ENCODE measurements at regions not wholly inside any gene's neighbourhood (a gene's known extent, or its start where the extent isn't known, plus 50 kb on each side); places are given as distances from the start of the nearest gene placed in this dataset.
A peak's percentile ranks its signal among the peaks of the same experiment; 100 is the strongest.

DNA sequence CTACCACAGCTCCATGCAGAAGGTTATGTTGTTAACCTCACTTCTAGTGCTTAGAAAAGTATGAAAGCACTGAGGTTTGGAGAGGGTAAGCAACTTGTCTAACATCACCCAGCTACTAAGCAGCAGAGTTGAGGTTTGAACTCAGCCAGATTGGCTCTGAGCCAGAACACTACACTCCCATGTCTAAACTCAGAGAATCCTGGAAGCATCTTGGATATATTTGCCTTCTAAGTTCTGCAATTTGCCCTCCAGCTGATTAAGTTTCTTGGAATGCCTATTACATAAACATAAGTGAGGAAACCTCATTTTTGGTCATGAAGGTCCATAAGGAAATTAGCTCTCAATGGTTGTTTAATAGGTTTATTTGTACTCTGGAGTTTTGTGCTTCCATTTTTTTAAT is 78.1 kb upstream of the PHYHIPL start:
- DNase-seq (ENCODE audit: missing footprints) (no peak), ATAC-seq (peak; percentile 48)
- intact Hi-C loops (cut with DNase I), result no loop called here

DNA sequence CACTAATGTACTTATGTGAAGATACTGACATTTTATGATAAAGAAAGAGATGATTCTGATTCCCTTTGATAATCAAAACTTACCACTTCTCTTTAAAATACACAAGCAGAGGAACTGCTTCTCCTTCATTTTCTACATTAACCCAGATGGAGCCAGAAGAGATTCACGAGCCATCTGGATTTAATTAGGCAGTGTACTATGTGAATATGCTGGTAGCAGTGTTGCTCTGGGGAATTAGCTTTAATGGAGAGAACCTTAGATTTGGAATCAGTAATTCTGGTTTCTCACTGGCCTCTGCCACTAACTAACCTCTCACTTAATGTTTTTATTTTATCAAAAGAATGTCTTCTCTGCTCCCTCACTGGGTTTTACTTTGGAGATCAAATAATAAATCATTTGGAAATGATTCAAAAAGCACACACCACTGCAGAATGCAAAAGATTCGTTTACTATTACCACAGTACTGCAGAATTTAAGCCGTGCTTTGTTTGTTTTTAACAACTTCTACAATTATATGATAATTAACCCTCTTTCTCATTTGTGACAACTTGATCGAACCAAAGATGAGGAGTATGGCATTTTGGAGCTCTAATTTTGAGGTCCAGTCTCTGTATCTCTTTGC is 77.5 kb upstream of the PHYHIPL start:
- intact Hi-C loops (cut with DNase I), result no loop called here
- ATAC-seq, result peak; percentile 39

DNA sequence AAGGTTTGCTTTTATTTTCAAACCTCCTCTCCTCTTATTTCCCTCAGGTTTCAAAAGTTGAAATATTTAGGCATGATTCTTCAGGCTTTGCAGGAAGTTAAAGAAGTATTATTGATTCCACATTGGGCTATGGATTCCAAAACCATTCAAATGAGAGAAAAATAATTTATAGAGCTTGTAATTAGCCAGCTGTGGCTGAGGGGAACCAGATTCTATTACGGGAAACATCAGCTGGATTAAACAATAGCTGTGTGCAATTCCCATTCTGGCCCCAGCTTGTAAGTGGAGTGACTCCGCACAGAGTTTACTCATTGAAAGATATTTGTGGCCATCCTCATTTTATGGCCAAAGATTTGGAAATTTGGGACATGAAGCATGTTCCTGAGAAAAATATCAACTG is 77.0 kb upstream of the PHYHIPL start:
- intact Hi-C loops (cut with DNase I), result no loop called here
- DNase-seq (ENCODE audit: missing footprints) (no peak), ATAC-seq (no peak)

More for the DNA sequence above, 77.5 kb upstream of the PHYHIPL start:
- DNase-seq (ENCODE audit: missing footprints), result no peak

DNA sequence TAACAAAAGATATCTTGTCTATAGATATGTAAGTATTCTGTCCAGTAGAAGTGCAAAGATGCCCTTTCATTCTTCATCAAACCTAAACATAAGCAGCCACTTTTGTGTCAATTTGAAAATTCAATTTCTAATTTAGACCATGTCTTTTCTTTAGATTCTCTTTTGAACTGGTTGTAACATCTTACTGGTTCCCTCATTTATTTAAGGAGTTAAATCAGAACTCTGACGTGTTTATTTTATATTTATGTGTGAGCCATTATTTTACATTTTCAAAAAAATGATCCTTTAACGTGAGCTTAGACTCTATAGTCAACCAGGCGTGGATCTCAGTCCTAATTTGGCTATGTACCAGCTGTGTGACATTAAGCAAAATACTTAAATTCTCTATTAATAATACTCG is 74.0 kb upstream of the PHYHIPL start:
- intact Hi-C loops (cut with DNase I), result no loop called here
- ATAC-seq, result no peak

DNA sequence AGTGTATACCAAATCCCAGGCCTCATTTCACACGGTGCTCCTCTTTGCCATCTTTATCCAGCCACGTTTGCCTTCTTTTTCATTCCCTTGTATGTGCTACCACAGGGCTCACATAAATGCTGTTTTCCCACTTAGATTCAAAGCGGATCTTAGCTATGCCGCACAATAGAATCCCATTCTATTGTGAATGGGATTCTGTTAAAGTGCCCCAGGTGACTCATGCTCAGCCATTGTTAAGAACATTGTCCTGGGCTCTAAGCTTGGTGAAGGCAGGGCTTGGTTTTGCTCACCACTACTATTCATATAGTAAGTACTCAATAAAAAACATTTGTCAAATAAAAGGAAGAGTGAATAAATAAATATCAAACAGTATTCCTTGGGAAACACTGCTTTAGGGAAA is 72.3 kb upstream of the PHYHIPL start:
- ATAC-seq, result no peak
- DNase-seq (ENCODE audit: missing footprints), result no peak
- intact Hi-C loops (cut with DNase I), result no loop called here

More for the DNA sequence above, 74.0 kb upstream of the PHYHIPL start:
- no peak for DNase-seq (ENCODE audit: missing footprints)

DNA sequence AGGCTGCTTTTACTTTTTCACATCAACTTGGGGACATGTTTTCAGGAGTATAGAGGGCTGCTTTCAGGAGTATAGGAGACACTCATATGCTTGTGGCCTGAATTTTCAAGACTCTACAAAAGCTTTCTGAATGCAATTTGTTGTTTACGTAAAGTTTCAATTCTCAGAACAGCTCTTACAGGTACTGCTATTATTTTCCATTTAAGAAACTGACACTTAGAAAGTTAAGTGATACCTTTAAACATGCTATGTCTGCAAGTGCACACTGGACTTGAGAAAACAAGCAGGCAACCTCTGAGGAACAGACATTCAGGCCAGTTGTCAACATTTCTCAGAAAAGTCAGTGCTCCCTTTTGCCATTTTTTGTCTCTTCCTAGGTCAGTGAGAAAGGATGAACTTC is 70.0 kb upstream of the PHYHIPL start:
- no peak for ATAC-seq
- intact Hi-C loops (cut with DNase I), result no loop called here

DNA sequence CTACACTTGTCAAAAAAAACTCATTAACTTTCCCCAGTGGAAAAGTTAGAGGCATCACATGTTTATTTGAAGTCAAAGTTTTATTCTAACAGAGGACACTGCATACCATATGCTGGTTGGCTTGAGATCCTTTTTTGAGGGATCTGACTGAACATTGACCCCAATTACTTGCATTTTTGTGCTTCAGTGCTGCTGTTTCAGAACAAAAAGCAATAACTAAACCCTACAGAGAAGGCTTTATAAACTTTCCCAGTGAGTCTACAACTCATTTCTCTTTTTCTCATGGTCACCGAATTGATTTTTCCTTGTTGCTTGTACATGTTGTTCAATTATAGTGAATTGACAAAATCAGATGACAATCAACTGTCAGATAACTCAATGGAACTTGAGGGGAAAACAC is 69.3 kb upstream of the PHYHIPL start:
- intact Hi-C loops (cut with DNase I), result no loop called here
- ATAC-seq, result no peak
- no peak for DNase-seq (ENCODE audit: missing footprints)

More for the DNA sequence above, 70.0 kb upstream of the PHYHIPL start:
- DNase-seq (ENCODE audit: missing footprints), result no peak

DNA sequence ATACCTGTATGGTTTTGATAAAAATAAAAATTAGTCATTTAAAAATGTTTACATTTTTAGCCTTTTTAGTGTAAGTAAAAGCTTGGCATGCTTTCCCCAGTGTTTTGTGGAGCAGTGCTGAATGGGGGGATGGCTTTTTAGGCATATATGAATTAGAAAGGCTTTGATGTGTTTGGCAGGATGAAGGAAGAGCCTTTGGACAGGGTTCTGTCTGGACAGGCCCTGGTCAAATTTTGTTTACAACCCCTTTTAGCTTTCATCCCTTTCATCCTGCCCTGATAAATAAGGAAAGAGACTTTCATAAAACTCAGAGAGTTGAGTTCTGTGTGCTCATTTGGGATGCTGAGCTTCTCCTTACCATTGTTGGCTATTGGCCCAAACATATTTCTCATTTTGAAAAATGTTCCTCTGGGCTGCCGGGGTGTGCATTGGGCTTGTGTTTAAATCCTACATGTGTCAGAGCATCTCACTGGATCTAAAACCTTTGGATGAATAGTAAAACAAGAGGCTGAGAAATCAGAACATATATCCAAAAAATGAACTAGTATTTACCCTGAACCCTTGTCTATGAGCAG is 68.1 kb upstream of the PHYHIPL start:
- ATAC-seq (no peak), DNase-seq (ENCODE audit: missing footprints) (no peak)
- intact Hi-C loops (cut with DNase I), result no loop called here

DNA sequence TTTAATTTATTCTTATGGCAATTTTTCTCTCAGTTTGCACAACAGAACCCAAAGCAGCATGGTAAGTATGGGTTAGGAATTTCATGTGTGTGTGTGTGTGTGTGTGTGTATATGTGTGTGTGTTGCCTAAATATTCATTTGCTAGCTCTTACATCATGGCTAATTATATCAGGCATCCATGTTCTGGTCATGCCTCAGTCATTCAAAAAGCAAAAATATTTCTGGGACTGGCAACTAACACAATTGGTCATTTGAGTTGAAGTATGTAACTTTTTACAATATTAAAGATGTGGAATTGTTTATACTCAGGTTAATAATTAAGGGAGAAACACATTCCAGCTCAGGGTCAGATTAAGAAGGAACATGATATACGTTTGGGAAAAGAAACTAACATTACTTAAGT is 67.6 kb upstream of the PHYHIPL start:
- intact Hi-C loops (cut with DNase I), result no loop called here
- DNase-seq (ENCODE audit: missing footprints) (no peak), ATAC-seq (no peak)

DNA sequence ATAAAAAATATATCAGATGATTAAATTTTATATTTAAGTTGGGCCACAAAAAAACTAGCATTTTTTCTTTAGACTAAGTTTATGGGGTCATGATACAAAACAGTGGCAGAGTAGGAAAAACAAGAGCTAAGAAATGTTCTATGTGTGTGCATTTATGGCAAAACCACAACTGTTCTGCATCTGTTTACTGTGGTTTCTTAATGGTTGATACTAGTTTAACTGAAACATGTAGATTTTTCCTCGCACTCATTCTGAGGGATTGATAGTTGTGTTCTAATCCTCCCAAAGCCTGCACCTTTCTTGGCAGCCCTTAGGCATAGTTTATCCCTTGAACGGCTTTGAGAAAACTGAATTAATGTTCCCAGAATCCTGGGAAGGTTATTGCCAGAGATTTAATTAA is 66.6 kb upstream of the PHYHIPL start:
- DNase-seq (ENCODE audit: missing footprints), result no peak
- no peak for ATAC-seq
- intact Hi-C loops (cut with DNase I), result no loop called here

DNA sequence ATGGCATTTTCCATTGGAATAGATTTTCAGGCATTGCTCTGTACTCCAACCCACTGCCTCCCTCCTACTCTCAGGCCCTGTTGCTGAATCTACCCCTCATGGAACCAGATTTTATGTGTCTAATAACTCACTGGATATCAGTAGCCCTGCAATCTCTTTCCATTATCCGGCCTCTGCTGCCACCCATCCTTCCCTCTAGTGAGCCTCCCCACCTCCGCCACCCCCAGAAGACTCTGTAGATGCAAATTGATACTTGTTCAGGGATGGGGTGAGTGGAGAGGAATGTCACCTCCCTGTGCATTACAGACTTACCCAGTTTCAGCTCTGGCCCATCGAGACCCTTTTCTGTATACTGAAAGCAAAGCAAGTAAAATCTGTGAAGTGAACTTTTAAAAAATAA is 52.3 kb upstream of the PHYHIPL start:
- ATAC-seq (no peak), DNase-seq (ENCODE audit: missing footprints) (no peak)
- intact Hi-C loops (cut with DNase I), result no loop called here

DNA sequence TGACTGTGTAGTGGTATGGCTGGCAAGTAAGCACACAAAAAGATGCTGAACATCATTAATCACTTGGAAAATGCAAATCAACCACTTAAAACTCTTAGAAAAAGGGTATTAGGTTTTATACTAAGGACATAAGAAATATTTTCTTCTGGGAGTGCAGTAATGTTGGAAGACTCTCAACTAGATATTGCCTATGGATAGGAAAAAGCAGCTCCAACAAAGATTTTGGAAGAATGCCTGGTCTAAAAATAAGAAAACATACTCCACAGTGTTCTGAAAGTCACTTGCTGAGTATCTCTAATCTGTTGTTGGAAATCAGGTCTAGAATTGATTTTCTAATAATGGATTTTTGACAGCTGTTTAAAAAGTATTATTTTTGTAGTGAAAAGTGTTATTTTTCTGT is 50.8 kb upstream of the PHYHIPL start:
- DNase-seq (ENCODE audit: missing footprints) (no peak), ATAC-seq (no peak)
- intact Hi-C loops (cut with DNase I), result no loop called here

DNA sequence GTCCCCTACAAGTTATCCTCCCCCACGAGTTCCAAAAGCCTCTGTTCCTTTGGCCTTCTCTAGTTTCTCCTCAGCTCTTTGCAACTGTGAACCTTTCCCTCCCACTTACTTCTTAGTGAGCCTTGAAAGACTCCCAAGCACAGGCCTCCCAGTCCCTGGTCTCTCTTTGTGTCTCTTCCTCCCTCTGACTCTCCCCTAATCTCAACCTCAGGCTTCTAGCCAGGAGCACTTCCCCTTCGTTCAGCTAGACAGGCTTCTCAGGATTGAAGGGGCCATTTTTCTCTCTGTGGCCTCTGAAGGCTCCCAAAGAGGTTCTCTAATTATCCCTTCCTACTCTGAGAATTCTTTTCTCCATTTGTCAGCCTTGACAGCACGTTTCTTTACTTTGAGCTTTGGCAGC is 50.2 kb upstream of the PHYHIPL start:
- ATAC-seq, result no peak
- no peak for DNase-seq (ENCODE audit: missing footprints)
- intact Hi-C loops (cut with DNase I), result no loop called here
